ENCODE measurements at regions not wholly inside any gene's neighbourhood (a gene's known extent, or its start where the extent isn't known, plus 50 kb on each side); places are given as distances from the start of the nearest gene placed in this dataset.

- Histone ChIP-seq H3K9me3 (no peaks in the 10 kb centered on the region), H3K36me3 (no peaks in the 10 kb centered on the region), H3K27me3 (peaks cover 0 to 56% (median 0%) of the 10 kb centered on the region in 4 donors), H3K27ac (no peak overlapping the region), H3K4me3 (no peak overlapping the region), H3K4me1 (no peaks in the 10 kb centered on the region)
- intact Hi-C loops (cut with DNase I), result no loop called here
- 73 to 75% methylated on average over 9 to 13 of the region's 13 CpGs for WGBS, 2 donors
- no peak for DNase-seq
- TF ChIP-seq, protein P1, sequence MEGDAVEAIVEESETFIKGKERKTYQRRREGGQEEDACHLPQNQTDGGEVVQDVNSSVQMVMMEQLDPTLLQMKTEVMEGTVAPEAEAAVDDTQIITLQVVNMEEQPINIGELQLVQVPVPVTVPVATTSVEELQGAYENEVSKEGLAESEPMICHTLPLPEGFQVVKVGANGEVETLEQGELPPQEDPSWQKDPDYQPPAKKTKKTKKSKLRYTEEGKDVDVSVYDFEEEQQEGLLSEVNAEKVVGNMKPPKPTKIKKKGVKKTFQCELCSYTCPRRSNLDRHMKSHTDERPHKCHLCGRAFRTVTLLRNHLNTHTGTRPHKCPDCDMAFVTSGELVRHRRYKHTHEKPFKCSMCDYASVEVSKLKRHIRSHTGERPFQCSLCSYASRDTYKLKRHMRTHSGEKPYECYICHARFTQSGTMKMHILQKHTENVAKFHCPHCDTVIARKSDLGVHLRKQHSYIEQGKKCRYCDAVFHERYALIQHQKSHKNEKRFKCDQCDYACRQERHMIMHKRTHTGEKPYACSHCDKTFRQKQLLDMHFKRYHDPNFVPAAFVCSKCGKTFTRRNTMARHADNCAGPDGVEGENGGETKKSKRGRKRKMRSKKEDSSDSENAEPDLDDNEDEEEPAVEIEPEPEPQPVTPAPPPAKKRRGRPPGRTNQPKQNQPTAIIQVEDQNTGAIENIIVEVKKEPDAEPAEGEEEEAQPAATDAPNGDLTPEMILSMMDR (IDR thresholded peaks at IDR 0.05), result no peak
- no peak for TF ChIP-seq POLR2A (IDR thresholded peaks at IDR 0.05)
These were observed 100.3 kb upstream of the EXOC2 start for GRCh38 chr6:793261-793660.

- intact Hi-C loops (cut with DNase I), result no loop called here
- no peak overlapping the region for H3K27ac ChIP-seq
- no peaks in the 10 kb centered on the region for H3K36me3 ChIP-seq
- H3K27me3 ChIP-seq, result peaks cover 0 to 56% (median 0%) of the 10 kb centered on the region in 4 donors
- no peak for TF ChIP-seq POLR2A (IDR thresholded peaks at IDR 0.05)
- TF ChIP-seq, protein P1 (IDR thresholded peaks at IDR 0.05), result no peak
- H3K4me1 ChIP-seq, result no peaks in the 10 kb centered on the region
- 68 to 84% methylated on average over 11 of the region's 11 CpGs for WGBS, 2 donors
- H3K4me3 ChIP-seq, result no peak overlapping the region
- DNase-seq, result no peak
- H3K9me3 ChIP-seq, result no peaks in the 10 kb centered on the region
These were observed 99.7 kb upstream of the EXOC2 start for GRCh38 chr6:792662-793061.

DNA sequence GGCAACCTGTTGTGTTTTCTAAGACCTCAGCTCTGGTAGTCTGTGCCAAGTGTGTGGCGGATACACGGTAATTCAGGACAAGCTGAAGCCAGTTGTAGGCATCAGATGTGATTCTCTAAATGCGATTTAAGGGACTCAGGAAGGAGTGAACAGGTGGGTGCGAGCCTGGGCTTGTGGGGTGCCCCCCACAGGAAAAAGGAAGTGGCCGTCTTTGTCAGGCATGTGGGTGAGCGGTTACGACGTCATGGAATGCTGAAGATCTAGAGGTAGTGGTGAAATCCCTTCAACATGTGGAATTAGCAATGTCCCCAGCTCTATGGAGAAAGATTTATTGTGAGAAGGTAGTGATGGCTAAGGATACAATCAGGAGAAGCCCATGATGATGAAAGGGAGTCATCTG, 95.1 kb upstream of the EXOC2 start:
- TF ChIP-seq, protein P1 (IDR thresholded peaks at IDR 0.05), result no peak
- TF ChIP-seq POLR2A (IDR thresholded peaks at IDR 0.05), result no peak
- 33 to 35% methylated on average over 8 of the region's 8 CpGs for WGBS, 2 donors
- Histone ChIP-seq H3K36me3 (no peaks in the 10 kb centered on the region), H3K27me3 (peaks cover 0 to 24% (median 0%) of the 10 kb centered on the region in 4 donors), H3K4me1 (no peaks in the 10 kb centered on the region), H3K4me3 (no peak overlapping the region), H3K9me3 (no peaks in the 10 kb centered on the region), H3K27ac (no peak overlapping the region)
- DNase-seq, result no peak
- intact Hi-C loops (cut with DNase I), result loop anchor here (10.0 kb wide), 1 partner anchor 193 kb away; no protein-coding TSS in a partner anchor

- Histone ChIP-seq H3K9me3 (no peaks in the 10 kb centered on the region), H3K4me3 (no peak overlapping the region), H3K27ac (no peak overlapping the region), H3K36me3 (no peaks in the 10 kb centered on the region), H3K27me3 (peaks cover 0 to 19% (median 0%) of the 10 kb centered on the region in 4 donors), H3K4me1 (no peaks in the 10 kb centered on the region)
- intact Hi-C loops (cut with DNase I), result loop anchor here (10.0 kb wide), 1 partner anchor 192 kb away; no protein-coding TSS in a partner anchor
- TF ChIP-seq, protein P1 (IDR thresholded peaks at IDR 0.05), result peak in 5 of 6 experiments; percentile 20 to 50 (median 37)
- TF ChIP-seq POLR2A (IDR thresholded peaks at IDR 0.05), result no peak
- no peak for DNase-seq
- 76 to 78% methylated on average over 12 of the region's 12 CpGs for WGBS, 2 donors
These were observed 94.2 kb upstream of the EXOC2 start for GRCh38 chr6:786946-787763.

DNA sequence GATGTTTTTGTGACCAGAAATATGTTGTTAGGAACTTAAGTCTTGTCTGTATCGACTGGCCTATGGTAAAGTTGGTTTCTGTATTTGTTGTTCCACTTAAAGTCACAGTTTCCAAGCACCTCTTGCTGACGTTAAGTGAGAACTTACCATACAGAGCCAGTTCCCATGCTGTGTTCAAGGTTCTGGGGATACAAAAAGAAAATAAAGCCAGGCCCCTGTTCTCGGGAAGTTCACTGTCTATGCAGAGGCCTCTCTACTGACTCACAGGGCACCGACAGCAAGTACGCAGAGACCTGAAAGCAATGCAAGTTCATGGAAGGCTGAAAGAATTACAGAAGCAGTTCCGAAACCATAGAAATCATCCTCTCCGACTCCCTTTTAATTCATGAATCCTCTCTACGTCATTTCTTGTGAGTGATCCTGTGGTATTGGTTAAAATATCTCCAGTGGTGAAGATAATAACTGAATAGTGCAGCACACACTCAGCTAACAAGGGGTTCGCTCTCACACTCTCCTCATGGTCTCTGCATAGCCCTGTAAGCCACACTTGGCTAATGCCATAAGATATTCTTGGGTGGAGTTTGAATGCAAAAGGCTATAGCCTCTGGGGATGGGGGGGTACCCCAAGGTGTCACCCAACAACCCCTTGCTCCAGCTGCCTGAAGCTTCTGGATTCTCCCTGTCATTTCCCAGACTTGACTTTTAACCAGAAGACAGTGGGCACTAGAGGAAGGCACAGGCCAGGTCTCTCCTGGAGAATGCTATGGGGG, 91.2 kb upstream of the EXOC2 start:
- Histone ChIP-seq H3K27me3 (peaks cover 0 to 11% (median 0%) of the 10 kb centered on the region in 4 donors), H3K9me3 (no peaks in the 10 kb centered on the region), H3K4me3 (no peak overlapping the region), H3K36me3 (no peaks in the 10 kb centered on the region), H3K4me1 (no peaks in the 10 kb centered on the region), H3K27ac (no peak overlapping the region)
- intact Hi-C loops (cut with DNase I), result loop anchor here (10.0 kb wide), 1 partner anchor 189 kb away; no protein-coding TSS in a partner anchor
- TF ChIP-seq, protein P1 (IDR thresholded peaks at IDR 0.05), result no peak
- no peak for TF ChIP-seq POLR2A (IDR thresholded peaks at IDR 0.05)
- DNase-seq, result no peak
- WGBS, 2 donors, result 70 to 83% methylated on average over 8 to 9 of the region's 9 CpGs

Data from esophagus squamous epithelium (tissue), 5 donors.